ENCODE measurements at regions not wholly inside any gene's neighbourhood (a gene's known extent, or its start where the extent isn't known, plus 50 kb on each side); places are given as distances from the start of the nearest gene placed in this dataset.

DNA sequence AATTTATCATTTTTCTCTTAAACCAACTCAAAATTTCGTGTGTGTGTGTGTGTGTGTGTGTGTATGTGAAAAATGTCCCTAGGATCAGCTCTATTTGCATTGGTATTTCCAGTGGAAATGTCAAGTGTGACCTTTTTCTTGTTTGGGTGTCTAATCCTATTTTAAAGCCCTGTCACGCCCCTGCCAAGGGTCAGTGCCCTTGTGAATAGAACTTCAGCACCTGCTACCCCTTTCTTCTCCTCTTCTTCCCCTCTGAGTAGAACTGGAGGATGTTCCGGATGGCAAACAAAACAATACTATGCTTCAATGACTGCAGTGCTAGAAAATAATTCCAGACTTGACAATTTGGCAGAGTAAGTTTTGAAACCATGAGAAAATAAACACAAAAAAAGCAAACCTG is 67.3 kb downstream of the SPRY1 start:
- TF ChIP-seq CTCF (IDR thresholded peaks at IDR 0.05; ENCODE audit: insufficient read depth, low read depth, low read length) = no peak
- TF ChIP-seq EZH2 (IDR thresholded peaks at IDR 0.05; ENCODE audit: insufficient read depth, low read length) = no peak
